Duodenal mucosa (tissue), 2 donors: ENCODE measurements at regions not wholly inside any gene's neighbourhood (a gene's known extent, or its start where the extent isn't known, plus 50 kb on each side); places are given as distances from the start of the nearest gene placed in this dataset.

Experiments
- H3K27ac ChIP-seq: one replicate; pipeline ENCODE4 v1.7.0; 2013; ENCODE audit warnings: low read depth, low read length
- H3K27me3 ChIP-seq, 2 donors: one replicate each; pipeline ENCODE4 v1.7.0; 2013; ENCODE audit warnings: low read length in 2 of 2, control low read depth in 1 of 2; ENCODE audit not compliant: insufficient read depth in 2 of 2, control insufficient read depth in 1 of 2
- H3K36me3 ChIP-seq, 2 donors: one replicate each; pipeline ENCODE4 v1.7.0; 2013; ENCODE audit warnings: low read length in 2 of 2, control low read depth in 1 of 2; ENCODE audit not compliant: insufficient read depth in 2 of 2, control insufficient read depth in 1 of 2
- H3K4me1 ChIP-seq, 2 donors: one replicate each; pipeline ENCODE4 v1.7.0; 2013; ENCODE audit warnings: low read length in 2 of 2, control low read depth in 1 of 2; ENCODE audit not compliant: insufficient read depth in 2 of 2, control insufficient read depth in 1 of 2
- H3K4me3 ChIP-seq, 2 donors: one replicate each; pipeline ENCODE4 v1.7.0; 2013; ENCODE audit warnings: low read length in 2 of 2, low read depth in 1 of 2
- H3K9ac ChIP-seq, 2 donors: one replicate each; pipeline ENCODE4 v1.7.0; 2013; ENCODE audit warnings: low read length in 2 of 2, low read depth in 1 of 2
- H3K9me3 ChIP-seq, 2 donors: one replicate each; pipeline ENCODE4 v1.7.0; 2013; ENCODE audit warnings: low read length in 2 of 2, control low read depth in 1 of 2; ENCODE audit not compliant: control insufficient read depth in 1 of 2

DNA sequence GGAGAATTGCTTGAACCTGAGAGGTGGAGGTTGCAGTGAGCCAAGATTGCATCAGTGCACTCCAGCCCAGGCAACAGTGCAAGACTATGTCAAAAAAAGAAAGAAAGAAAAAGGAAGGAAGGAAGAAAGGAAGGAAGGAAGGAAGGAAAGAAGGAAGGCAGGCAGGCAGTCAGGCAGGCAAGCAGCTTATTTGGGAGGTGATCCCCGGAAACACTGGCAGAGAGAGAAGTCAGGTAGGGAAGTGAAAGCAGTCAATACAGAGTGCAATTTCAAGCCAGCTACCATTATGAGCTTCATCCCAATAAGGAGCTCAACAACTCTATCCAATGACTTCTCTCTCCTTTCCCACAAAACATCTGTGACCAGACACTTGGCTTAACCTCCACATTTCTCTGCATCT lies 83.0 kb upstream of the TBC1D3K start:
- Histone ChIP-seq H3K27me3 (peaks cover 0 to 14% of the 10 kb centered on the region in 2 donors), H3K4me3 (no peak overlapping the region), H3K9ac (no peak overlapping the region), H3K4me1 (no peaks in the 10 kb centered on the region), H3K36me3 (no peaks in the 10 kb centered on the region), H3K27ac (no peak overlapping the region), H3K9me3 (no peaks in the 10 kb centered on the region)

DNA sequence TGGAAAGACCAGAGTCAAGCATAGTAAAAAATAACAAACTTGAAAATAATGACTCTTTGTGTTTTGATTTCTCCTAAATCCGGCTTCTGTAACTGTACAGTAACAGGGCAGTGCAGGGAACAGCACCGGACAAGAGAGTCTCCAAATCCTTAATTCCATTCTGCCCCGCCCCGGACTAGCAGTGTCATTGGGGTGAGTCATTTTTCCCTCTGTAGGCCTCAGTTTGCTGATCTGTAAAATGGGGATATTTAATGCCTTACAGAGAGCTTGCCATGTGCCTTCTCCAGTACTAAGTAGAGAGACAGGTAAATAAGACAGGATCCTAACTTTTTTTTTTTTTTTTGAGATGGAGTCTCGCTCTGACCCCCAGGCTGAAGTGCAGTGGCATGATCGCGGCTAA lies 83.6 kb upstream of the TBC1D3K start:
- H3K9me3 ChIP-seq, result no peaks in the 10 kb centered on the region
- H3K36me3 ChIP-seq, result no peaks in the 10 kb centered on the region
- peaks cover 0 to 14% of the 10 kb centered on the region in 2 donors for H3K27me3 ChIP-seq
- no peak overlapping the region for H3K9ac ChIP-seq
- no peaks in the 10 kb centered on the region for H3K4me1 ChIP-seq
- no peak overlapping the region for H3K4me3 ChIP-seq
- H3K27ac ChIP-seq, result no peak overlapping the region

DNA sequence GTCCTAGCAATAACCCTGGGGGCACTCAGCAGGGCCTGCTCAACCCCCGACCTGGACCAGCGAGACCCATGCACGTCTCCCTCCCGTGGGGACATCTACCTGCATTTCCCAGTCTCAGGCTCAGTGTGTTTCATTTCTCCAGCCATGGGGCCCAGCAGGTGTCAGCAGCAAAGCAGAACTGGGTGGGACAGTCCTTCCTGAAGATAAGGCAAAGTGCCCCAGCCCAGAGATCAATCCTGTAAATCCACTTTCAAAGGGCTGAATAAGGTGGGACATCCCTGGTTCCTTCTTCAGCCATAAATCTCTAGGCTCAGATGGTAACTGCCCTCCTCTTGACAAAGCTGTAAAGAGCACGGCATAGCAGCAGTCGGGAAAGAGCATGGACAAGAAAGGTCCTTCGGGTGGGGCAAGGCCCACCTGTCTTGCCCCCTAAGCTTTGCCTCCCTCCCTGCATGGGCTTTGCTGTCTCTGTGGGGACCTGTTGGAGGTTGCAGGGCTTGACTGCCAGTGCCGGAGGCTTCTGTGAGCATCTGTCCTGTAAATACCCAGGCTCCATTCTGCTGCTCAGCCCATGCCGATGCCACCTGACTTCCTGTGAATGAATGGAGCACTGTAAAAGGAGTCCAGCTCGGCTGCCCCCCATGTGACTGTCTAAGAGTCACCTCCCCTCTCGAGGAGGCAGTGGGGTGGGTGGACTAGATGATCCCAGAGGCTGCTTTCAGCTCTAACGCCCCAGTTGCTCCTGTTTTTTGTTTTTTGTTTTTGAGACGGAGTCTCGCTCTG lies 84.8 kb upstream of the TBC1D3K start:
- Histone ChIP-seq H3K4me3 (no peak overlapping the region), H3K36me3 (no peaks in the 10 kb centered on the region), H3K9me3 (no peaks in the 10 kb centered on the region), H3K9ac (no peak overlapping the region), H3K27me3 (peaks cover 0 to 14% of the 10 kb centered on the region in 2 donors), H3K4me1 (no peaks in the 10 kb centered on the region), H3K27ac (no peak overlapping the region)

DNA sequence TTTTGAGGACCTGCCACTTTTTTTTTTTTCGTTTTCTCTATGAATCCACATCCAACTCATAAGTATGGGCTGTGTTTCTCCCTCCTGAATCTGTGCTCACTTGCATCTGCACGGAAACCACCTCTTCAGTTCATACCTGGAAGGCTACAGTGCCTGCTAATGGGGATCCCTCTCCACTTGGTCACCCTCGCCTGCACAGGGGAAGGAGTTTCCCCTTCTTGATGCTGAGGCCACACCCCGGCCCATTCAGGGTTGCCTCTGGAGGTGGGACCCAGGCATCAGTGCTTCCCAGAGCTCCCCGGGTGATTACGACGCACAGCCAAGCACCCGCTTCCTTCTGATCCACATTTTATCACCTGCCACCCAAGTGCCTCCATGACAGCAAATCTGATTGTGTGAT lies 85.9 kb upstream of the TBC1D3K start:
- Histone ChIP-seq H3K36me3 (no peaks in the 10 kb centered on the region), H3K4me1 (no peaks in the 10 kb centered on the region), H3K27me3 (peaks cover 0 to 14% of the 10 kb centered on the region in 2 donors), H3K9me3 (no peaks in the 10 kb centered on the region), H3K27ac (no peak overlapping the region), H3K4me3 (no peak overlapping the region), H3K9ac (no peak overlapping the region)

DNA sequence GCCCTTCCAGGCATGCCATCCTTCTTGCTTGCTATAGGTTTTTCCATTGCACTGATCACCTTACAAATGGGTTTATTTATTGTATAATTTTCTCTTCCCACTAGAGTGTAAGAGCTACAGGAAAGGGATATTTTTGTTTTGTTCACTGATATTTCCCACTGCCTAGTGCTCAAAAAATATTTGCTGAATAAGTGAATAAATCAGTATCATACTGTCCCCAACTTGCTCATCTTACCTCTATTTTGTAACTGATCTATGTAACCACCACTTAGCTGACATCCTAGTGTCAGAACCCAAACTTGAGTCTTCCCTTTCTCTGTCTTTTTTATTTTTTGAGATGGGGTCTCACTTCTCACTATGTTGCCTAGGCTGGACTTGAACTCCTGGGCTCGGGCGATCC lies 87.6 kb upstream of the TBC1D3K start:
- Histone ChIP-seq H3K9ac (no peak overlapping the region), H3K36me3 (no peaks in the 10 kb centered on the region), H3K27ac (no peak overlapping the region), H3K9me3 (no peaks in the 10 kb centered on the region), H3K4me1 (no peaks in the 10 kb centered on the region), H3K4me3 (no peak overlapping the region), H3K27me3 (peaks cover 0 to 14% of the 10 kb centered on the region in 2 donors)

DNA sequence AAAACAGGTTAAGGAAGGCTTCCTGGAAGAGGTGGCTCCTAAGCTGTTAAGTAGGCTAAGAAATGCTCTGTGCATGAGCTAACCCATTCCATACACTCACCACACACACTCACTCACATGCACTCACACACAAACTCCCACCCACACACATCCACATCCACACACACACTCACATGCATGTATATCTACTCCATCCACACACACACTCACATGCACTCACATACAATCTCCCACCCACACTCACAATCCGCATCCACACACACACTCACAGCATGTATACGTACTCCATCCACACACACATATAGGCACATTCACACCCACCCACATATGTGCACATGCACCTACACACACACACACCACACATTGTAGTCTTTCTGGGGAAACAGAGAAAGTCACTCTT lies 89.3 kb upstream of the HNF1B start:
- peaks cover 0 to 10% of the 10 kb centered on the region in 2 donors for H3K27me3 ChIP-seq
- no peak overlapping the region for H3K4me3 ChIP-seq
- no peak overlapping the region for H3K27ac ChIP-seq
- no peak overlapping the region for H3K9ac ChIP-seq
- H3K4me1 ChIP-seq, result no peaks in the 10 kb centered on the region
- H3K36me3 ChIP-seq, result no peaks in the 10 kb centered on the region
- no peaks in the 10 kb centered on the region for H3K9me3 ChIP-seq

DNA sequence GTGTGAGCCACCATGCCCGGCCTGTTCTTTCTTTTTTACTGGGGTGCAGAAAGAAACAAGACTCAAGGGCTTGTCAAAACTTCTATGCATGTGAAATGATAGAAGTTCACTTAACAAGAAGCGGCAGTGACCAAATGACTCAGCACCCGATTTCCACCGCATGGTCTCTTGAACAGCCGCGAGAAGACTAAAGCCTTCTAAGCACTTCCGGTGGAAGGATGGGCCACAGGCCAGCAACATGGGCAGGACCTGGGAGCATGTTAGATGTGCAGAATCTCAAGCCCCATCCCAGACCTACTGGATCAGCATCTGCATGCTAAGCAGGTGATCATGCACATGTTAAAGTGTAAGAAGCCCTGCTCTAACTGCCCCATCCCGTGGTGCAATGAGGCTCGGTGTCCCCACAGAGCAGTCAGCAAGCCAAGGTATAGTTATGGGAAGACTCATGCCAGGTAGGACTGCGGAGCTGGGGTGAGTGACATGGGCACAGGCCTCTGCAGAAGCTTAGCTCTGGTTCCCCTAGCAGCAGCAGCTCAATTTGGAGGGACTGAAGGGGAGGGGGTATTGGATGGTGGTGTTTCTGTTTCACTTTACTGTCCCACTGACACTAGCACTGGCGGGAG lies 88.5 kb upstream of the HNF1B start:
- no peaks in the 10 kb centered on the region for H3K36me3 ChIP-seq
- no peak overlapping the region for H3K27ac ChIP-seq
- H3K9ac ChIP-seq, result no peak overlapping the region
- H3K9me3 ChIP-seq, result no peaks in the 10 kb centered on the region
- H3K27me3 ChIP-seq, result peaks cover 0 to 4% of the 10 kb centered on the region in 2 donors
- no peak overlapping the region for H3K4me3 ChIP-seq
- H3K4me1 ChIP-seq, result no peaks in the 10 kb centered on the region

DNA sequence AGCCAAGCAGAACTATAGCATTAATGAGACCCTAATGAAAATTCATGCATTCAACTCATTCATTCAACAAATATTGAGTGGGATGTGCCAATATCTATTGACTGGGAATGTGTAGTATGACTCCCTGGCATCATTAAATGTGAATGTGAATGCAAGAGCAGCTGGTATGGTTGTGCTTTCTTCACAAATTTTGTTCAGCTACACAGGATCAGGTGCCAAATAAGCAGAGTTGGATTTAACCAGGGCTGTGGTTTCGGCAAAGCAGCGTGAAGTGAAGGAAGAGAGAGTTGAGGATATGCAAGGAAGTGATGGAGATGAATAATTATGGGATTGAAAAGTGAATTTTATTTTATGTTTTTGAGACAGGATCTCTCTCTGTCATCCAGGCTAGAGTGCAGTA lies 87.1 kb upstream of the HNF1B start:
- peaks cover 0 to 4% of the 10 kb centered on the region in 2 donors for H3K27me3 ChIP-seq
- H3K36me3 ChIP-seq, result no peaks in the 10 kb centered on the region
- H3K9me3 ChIP-seq, result no peaks in the 10 kb centered on the region
- H3K4me3 ChIP-seq, result no peak overlapping the region
- H3K4me1 ChIP-seq, result no peaks in the 10 kb centered on the region
- no peak overlapping the region for H3K27ac ChIP-seq
- no peak overlapping the region for H3K9ac ChIP-seq

DNA sequence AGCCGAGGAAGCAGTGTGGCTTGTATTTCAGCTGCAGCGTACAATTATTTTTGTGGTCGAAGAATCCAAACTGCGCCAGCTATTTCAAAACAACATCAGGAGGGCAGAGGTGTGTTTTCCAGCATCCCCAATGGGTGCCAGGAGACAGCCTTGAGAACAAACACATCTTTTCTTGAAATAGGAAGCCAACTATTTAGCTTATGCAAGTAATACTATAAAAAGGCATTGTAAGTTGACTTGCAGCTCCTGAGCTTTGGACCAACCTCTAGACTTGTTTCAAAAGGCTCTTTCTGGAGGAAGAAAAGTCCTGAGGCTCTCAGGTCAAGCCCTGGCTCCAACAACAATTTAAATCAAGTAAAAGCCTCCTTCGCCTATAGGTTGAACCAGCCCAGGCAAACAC lies 86.6 kb upstream of the HNF1B start:
- H3K9ac ChIP-seq, result no peak overlapping the region
- no peak overlapping the region for H3K4me3 ChIP-seq
- no peaks in the 10 kb centered on the region for H3K4me1 ChIP-seq
- peaks cover 0 to 3% of the 10 kb centered on the region in 2 donors for H3K27me3 ChIP-seq
- H3K9me3 ChIP-seq, result no peaks in the 10 kb centered on the region
- no peaks in the 10 kb centered on the region for H3K36me3 ChIP-seq
- H3K27ac ChIP-seq, result no peak overlapping the region

DNA sequence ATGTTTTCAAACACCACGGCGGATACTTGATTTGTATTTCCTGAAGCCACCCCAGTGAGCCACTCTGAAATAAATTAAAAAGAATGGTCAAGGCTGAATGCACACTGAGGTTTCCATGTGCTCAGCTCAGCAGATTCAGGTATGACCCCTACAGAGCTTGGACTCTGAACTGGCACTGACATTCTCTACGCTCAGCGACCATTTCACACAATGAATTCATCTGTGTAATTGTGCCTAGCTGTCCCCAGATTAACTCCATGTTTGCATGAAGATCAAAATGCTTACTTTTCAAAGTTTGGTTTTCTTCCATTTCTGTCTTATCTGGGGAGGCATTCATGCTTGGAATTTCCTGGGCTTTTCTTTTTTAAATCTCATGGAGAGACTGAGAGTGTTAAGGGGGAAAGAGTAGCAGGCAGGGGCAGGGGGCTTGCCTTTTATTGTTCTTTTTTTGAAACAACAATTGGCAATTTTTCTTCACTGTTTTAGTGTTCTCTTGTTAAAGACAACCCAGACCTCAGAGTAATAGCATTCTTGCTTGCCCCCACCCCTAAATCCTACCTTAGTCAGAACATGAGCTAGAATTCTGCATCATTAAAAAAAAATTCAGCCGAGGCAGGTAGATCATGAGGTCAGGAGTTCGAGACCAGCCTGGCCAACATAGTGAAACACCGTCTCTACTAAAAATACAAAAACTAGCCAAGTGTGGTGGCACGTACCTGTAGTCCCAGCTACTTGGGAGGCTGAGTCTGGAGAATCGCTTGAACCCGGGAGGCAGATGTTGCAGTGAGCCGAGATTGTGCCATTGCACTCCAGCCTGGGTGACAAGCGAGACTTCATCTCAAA lies 85.5 kb upstream of the HNF1B start:
- H3K4me1 ChIP-seq, result no peaks in the 10 kb centered on the region
- no peak overlapping the region for H3K27ac ChIP-seq
- no peak overlapping the region for H3K9ac ChIP-seq
- H3K4me3 ChIP-seq, result no peak overlapping the region
- H3K36me3 ChIP-seq, result no peaks in the 10 kb centered on the region
- H3K9me3 ChIP-seq, result no peaks in the 10 kb centered on the region
- H3K27me3 ChIP-seq, result no peaks in the 10 kb centered on the region
